ENCODE measurements at regions not wholly inside any gene's neighbourhood (a gene's known extent, or its start where the extent isn't known, plus 50 kb on each side); places are given as distances from the start of the nearest gene placed in this dataset.

GRCh38 chr2:220163486-220163885 is 536.1 kb downstream of the SLC4A3 start:
- Histone ChIP-seq H3K4me3 (no peak overlapping the region), H3K4me1 (replicated peaks) (no peaks in the 10 kb centered on the region), H3K36me3 (no peaks in the 10 kb centered on the region), H3K9me3 (no peaks in the 10 kb centered on the region), H3K27ac (no peak overlapping the region), H3K27me3 (replicated peaks; ENCODE audit: insufficient read depth) (no peaks in the 10 kb centered on the region)
- WGBS = 92% methylated on average over 2 of the region's 2 CpGs
- no peak for TF ChIP-seq POLR2AphosphoS5 (IDR thresholded peaks at IDR 0.05)
- TF ChIP-seq, protein P1, sequence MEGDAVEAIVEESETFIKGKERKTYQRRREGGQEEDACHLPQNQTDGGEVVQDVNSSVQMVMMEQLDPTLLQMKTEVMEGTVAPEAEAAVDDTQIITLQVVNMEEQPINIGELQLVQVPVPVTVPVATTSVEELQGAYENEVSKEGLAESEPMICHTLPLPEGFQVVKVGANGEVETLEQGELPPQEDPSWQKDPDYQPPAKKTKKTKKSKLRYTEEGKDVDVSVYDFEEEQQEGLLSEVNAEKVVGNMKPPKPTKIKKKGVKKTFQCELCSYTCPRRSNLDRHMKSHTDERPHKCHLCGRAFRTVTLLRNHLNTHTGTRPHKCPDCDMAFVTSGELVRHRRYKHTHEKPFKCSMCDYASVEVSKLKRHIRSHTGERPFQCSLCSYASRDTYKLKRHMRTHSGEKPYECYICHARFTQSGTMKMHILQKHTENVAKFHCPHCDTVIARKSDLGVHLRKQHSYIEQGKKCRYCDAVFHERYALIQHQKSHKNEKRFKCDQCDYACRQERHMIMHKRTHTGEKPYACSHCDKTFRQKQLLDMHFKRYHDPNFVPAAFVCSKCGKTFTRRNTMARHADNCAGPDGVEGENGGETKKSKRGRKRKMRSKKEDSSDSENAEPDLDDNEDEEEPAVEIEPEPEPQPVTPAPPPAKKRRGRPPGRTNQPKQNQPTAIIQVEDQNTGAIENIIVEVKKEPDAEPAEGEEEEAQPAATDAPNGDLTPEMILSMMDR (IDR thresholded peaks at IDR 0.05) = no peak
- intact Hi-C loops (cut with DNase I) = no loop called here
- DNase-seq (ENCODE audit: low spot score) = no peak

DNA sequence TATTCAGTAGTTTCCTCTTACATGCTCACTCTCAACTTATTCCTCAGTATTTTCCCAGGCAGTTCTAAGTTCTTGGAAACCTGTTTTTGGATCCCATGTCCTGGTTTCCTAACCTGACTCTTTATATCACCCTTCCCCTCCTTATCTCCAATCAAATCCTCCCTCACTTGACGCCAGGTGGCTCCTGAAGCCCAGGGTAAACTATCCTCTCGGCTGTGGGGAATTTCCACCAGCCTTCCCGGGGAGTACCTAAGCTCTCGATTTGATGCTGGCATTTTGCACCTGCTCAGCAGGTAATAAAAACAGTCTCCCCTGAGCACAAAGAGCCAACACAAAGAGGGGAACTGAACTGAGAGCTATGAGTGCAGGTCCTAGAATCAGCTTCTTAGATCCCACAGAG is 538.0 kb downstream of the SLC4A3 start:
- Histone ChIP-seq H3K4me1 (replicated peaks) (no peaks in the 10 kb centered on the region), H3K27ac (no peak overlapping the region), H3K9me3 (no peaks in the 10 kb centered on the region), H3K4me3 (no peak overlapping the region), H3K27me3 (replicated peaks; ENCODE audit: insufficient read depth) (no peaks in the 10 kb centered on the region), H3K36me3 (no peaks in the 10 kb centered on the region)
- DNase-seq (ENCODE audit: low spot score) = peak; percentile 53
- intact Hi-C loops (cut with DNase I) = no loop called here
- WGBS = 35% methylated on average over 4 of the region's 4 CpGs
- TF ChIP-seq POLR2A (IDR thresholded peaks at IDR 0.05) (no peak), POLR2AphosphoS5 (IDR thresholded peaks at IDR 0.05) (no peak)
- TF ChIP-seq, protein P1 (IDR thresholded peaks at IDR 0.05) = peak in 3 of 4 experiments; percentile 48 to 61 (median 55)

DNA sequence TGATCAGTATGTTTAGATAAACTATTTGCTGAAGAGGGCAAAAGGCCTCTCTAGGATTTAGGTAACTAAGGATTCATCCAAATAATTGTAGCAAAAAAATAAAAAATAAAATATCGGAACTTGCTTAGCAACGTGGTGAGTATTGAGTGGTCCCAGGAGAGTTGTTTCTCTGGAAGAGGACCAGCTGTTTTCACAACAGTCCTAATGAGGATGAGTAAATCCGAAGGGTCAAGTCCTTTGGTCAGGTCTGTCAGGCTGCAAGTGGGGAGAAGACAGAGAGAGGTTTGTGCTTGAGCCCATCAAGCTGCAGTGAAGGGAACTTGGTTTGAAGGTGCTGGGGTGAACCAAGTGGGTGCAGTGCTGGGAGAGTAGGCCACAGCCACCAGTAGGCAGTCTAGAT is 539.2 kb downstream of the SLC4A3 start:
- Histone ChIP-seq H3K9me3 (no peaks in the 10 kb centered on the region), H3K27ac (no peak overlapping the region), H3K36me3 (no peaks in the 10 kb centered on the region), H3K4me3 (no peak overlapping the region), H3K4me1 (replicated peaks) (no peaks in the 10 kb centered on the region), H3K27me3 (replicated peaks; ENCODE audit: insufficient read depth) (no peaks in the 10 kb centered on the region)
- no peak for DNase-seq (ENCODE audit: low spot score)
- TF ChIP-seq POLR2A (IDR thresholded peaks at IDR 0.05) = no peak
- intact Hi-C loops (cut with DNase I) = no loop called here
- 75% methylated on average over 3 of the region's 3 CpGs for WGBS

DNA sequence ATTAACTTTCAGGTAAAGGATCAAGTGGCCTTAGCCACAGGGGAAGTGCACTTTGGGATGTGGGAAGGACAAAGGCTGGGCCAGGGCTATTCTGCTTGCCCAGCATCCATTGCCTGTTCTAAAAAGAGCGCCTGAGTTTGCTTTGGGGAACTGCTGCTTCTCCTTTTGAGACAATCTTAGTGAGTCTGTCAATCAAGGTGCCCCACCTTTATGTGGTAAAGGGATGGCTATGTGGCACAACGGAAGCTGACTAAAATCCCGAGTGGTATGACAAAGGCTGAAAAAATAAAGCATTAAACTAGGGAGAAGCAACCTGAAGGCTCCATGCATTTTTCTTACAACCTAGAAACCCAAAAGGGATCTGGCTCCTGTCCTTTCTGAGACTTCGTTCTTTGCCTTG is 540.5 kb downstream of the SLC4A3 start:
- intact Hi-C loops (cut with DNase I) = no loop called here
- TF ChIP-seq POLR2AphosphoS5 (IDR thresholded peaks at IDR 0.05) (no peak), POLR2A (IDR thresholded peaks at IDR 0.05) (no peak)
- TF ChIP-seq, protein P1 (IDR thresholded peaks at IDR 0.05) = no peak

GRCh38 chr2:220168891-220169546 is 541.6 kb downstream of the SLC4A3 start:
- no peaks in the 10 kb centered on the region for H3K36me3 ChIP-seq
- no peak overlapping the region for H3K27ac ChIP-seq
- TF ChIP-seq, protein P1 (IDR thresholded peaks at IDR 0.05) = no peak
- 81% methylated on average over 4 of the region's 4 CpGs for WGBS
- H3K9me3 ChIP-seq = no peaks in the 10 kb centered on the region
- H3K4me1 ChIP-seq (replicated peaks) = no peaks in the 10 kb centered on the region
- intact Hi-C loops (cut with DNase I) = no loop called here
- no peaks in the 10 kb centered on the region for H3K27me3 ChIP-seq (replicated peaks; ENCODE audit: insufficient read depth)
- no peak for DNase-seq (ENCODE audit: low spot score)
- H3K4me3 ChIP-seq = no peak overlapping the region

More for the DNA sequence above, 540.5 kb downstream of the SLC4A3 start:
- WGBS = 94% methylated on average over 4 of the region's 4 CpGs
- no peak for DNase-seq (ENCODE audit: low spot score)
- no peak overlapping the region for H3K4me3 ChIP-seq
- H3K27ac ChIP-seq = no peak overlapping the region
- H3K27me3 ChIP-seq (replicated peaks; ENCODE audit: insufficient read depth) = no peaks in the 10 kb centered on the region
- no peaks in the 10 kb centered on the region for H3K36me3 ChIP-seq
- H3K9me3 ChIP-seq = no peaks in the 10 kb centered on the region
- no peaks in the 10 kb centered on the region for H3K4me1 ChIP-seq (replicated peaks)
